ENCODE measurements at regions not wholly inside any gene's neighbourhood (a gene's known extent, or its start where the extent isn't known, plus 50 kb on each side); places are given as distances from the start of the nearest gene placed in this dataset.

GRCh38 chr3:106756901-106757300 lies 620.3 kb upstream of the CCDC54 start:
- no peaks in the 10 kb centered on the region for H3K27me3 ChIP-seq (replicated peaks; ENCODE audit: insufficient read depth)
- no peak overlapping the region for H3K27ac ChIP-seq
- no peaks in the 10 kb centered on the region for H3K36me3 ChIP-seq
- H3K9me3 ChIP-seq = peaks cover 11% of the 10 kb centered on the region
- H3K4me1 ChIP-seq (ENCODE audit: control insufficient read depth in 1 of 2, low read depth in 2 of 2) = no peaks in the 10 kb centered on the region
- DNase-seq (ENCODE audit: low spot score) = no peak
- TF ChIP-seq CTCF (IDR thresholded peaks at IDR 0.05) = no peak
- ATAC-seq (ENCODE audit: insufficient number of reproducible peaks, low FRiP score, low read depth) = no peak
- H3K4me3 ChIP-seq = no peak overlapping the region

- H3K27ac ChIP-seq = no peak overlapping the region
- DNase-seq (ENCODE audit: low spot score) = no peak
- no peaks in the 10 kb centered on the region for H3K36me3 ChIP-seq
- no peaks in the 10 kb centered on the region for H3K27me3 ChIP-seq (replicated peaks; ENCODE audit: insufficient read depth)
- no peaks in the 10 kb centered on the region for H3K4me1 ChIP-seq (ENCODE audit: control insufficient read depth in 1 of 2, low read depth in 2 of 2)
- TF ChIP-seq CTCF (IDR thresholded peaks at IDR 0.05) = no peak
- H3K4me3 ChIP-seq = no peak overlapping the region
- peaks cover 9% of the 10 kb centered on the region for H3K9me3 ChIP-seq
- no peak for ATAC-seq (ENCODE audit: insufficient number of reproducible peaks, low FRiP score, low read depth)
Observed at GRCh38 chr3:106758459-106758858, 618.8 kb upstream of the CCDC54 start.

- no peak overlapping the region for H3K4me3 ChIP-seq
- ATAC-seq (ENCODE audit: insufficient number of reproducible peaks, low FRiP score, low read depth) = no peak
- H3K36me3 ChIP-seq = no peaks in the 10 kb centered on the region
- H3K27me3 ChIP-seq (replicated peaks; ENCODE audit: insufficient read depth) = no peaks in the 10 kb centered on the region
- TF ChIP-seq CTCF (IDR thresholded peaks at IDR 0.05) = no peak
- H3K9me3 ChIP-seq = peaks cover 9% of the 10 kb centered on the region
- DNase-seq (ENCODE audit: low spot score) = no peak
- H3K4me1 ChIP-seq (ENCODE audit: control insufficient read depth in 1 of 2, low read depth in 2 of 2) = no peaks in the 10 kb centered on the region
- no peak overlapping the region for H3K27ac ChIP-seq
Observed at GRCh38 chr3:106759731-106760130, 617.5 kb upstream of the CCDC54 start.

GRCh38 chr3:106765342-106765741 lies 611.9 kb upstream of the CCDC54 start:
- Histone ChIP-seq H3K4me1 (ENCODE audit: control insufficient read depth in 1 of 2, low read depth in 2 of 2) (no peaks in the 10 kb centered on the region), H3K4me3 (no peak overlapping the region), H3K27ac (no peak overlapping the region), H3K9me3 (no peaks in the 10 kb centered on the region), H3K36me3 (no peaks in the 10 kb centered on the region), H3K27me3 (replicated peaks; ENCODE audit: insufficient read depth) (no peaks in the 10 kb centered on the region)
- ATAC-seq (ENCODE audit: insufficient number of reproducible peaks, low FRiP score, low read depth) = no peak
- TF ChIP-seq CTCF (IDR thresholded peaks at IDR 0.05) = no peak
- DNase-seq (ENCODE audit: low spot score) = no peak

GRCh38 chr3:106768941-106769480 lies 608.2 kb upstream of the CCDC54 start:
- no peak for TF ChIP-seq CTCF (IDR thresholded peaks at IDR 0.05)

More at GRCh38 chr3:106768941-106769480, 608.2 kb upstream of the CCDC54 start:
- Histone ChIP-seq H3K36me3 (no peaks in the 10 kb centered on the region), H3K27ac (no peak overlapping the region), H3K9me3 (no peaks in the 10 kb centered on the region), H3K4me1 (ENCODE audit: control insufficient read depth in 1 of 2, low read depth in 2 of 2) (no peaks in the 10 kb centered on the region), H3K4me3 (no peak overlapping the region), H3K27me3 (replicated peaks; ENCODE audit: insufficient read depth) (no peaks in the 10 kb centered on the region)
- no peak for DNase-seq (ENCODE audit: low spot score)
- no peak for ATAC-seq (ENCODE audit: insufficient number of reproducible peaks, low FRiP score, low read depth)
